Hepatocyte (in vitro differentiated cells): ENCODE measurements at regions not wholly inside any gene's neighbourhood (a gene's known extent, or its start where the extent isn't known, plus 50 kb on each side); places are given as distances from the start of the nearest gene placed in this dataset.

Source experiments
- DNase-seq: peaks from one replicate; pipeline ENCODE4 v3.0.0-alpha.2; 2016; ENCODE audit warnings: low spot score
- H2AFZ ChIP-seq: fragments of 200-600 bp; sonication (generic); 2 replicates; pipeline ENCODE4 v1.6.0; 2016; ENCODE audit warnings: antibody characterized with exemption, mild to moderate bottlenecking
- H3K27ac ChIP-seq: fragments of 200-600 bp; sonication (generic); 2 replicates; pipeline ENCODE4 v1.5.1; 2016; ENCODE audit warnings: mild to moderate bottlenecking
- H3K27me3 ChIP-seq: fragments of 200-600 bp; sonication (generic); 2 replicates; pipeline ENCODE4 v1.6.1; 2016
- H3K36me3 ChIP-seq: fragments of 200-600 bp; sonication (generic); replicated peaks from 2 replicates; pipeline ENCODE4 v1.5.1; 2016; ENCODE audit warnings: low read depth; ENCODE audit not compliant: insufficient read depth
- H3K4me1 ChIP-seq: fragments of 200-600 bp; sonication (generic); 2 replicates; pipeline ENCODE4 v1.5.1; 2016; ENCODE audit warnings: mild to moderate bottlenecking, moderate library complexity; ENCODE audit not compliant: insufficient read depth
- H3K4me2 ChIP-seq: fragments of 200-600 bp; sonication (generic); 2 replicates; pipeline ENCODE4 v1.6.0; 2016
- H3K4me3 ChIP-seq: fragments of 200-600 bp; sonication (generic); 2 replicates; pipeline ENCODE4 v1.5.1; 2016; ENCODE audit warnings: mild to moderate bottlenecking
- H3K79me2 ChIP-seq: fragments of 200-600 bp; sonication (generic); 2 replicates; pipeline ENCODE4 v1.6.0; 2017; ENCODE audit warnings: mild to moderate bottlenecking
- H3K9me2 ChIP-seq: fragments of 200-600 bp; sonication (generic); replicated peaks from 2 replicates; pipeline ENCODE4 v1.6.0; 2017; ENCODE audit warnings: mild to moderate bottlenecking; ENCODE audit not compliant: insufficient read depth
- H3K9me3 ChIP-seq: fragments of 200-600 bp; sonication (generic); 2 replicates; pipeline ENCODE4 v1.5.1; 2016; ENCODE audit warnings: low read depth, mild to moderate bottlenecking
- H4K20me1 ChIP-seq: fragments of 200-600 bp; sonication (generic); 2 replicates; pipeline ENCODE4 v1.6.0; 2016; ENCODE audit warnings: mild to moderate bottlenecking; ENCODE audit not compliant: insufficient read depth, poor library complexity, severe bottlenecking
- EZH2 ChIP-seq: fragments of 200-600 bp; sonication (generic); IDR thresholded peaks from 2 replicates; pipeline ENCODE4 v1.6.1; 2016; ENCODE audit warnings: antibody characterized with exemption, mild to moderate bottlenecking, borderline replicate concordance
- EZH2phosphoT487 ChIP-seq: fragments of 200-600 bp; sonication (generic); IDR thresholded peaks from one replicate; pipeline ENCODE4 v1.6.1; 2018; ENCODE audit warnings: antibody characterized with exemption, mild to moderate bottlenecking, low read depth, moderate library complexity; ENCODE audit not compliant: unreplicated experiment, severe bottlenecking
- WGBS: methylation state at CpG from one replicate; pipeline ENCODE4 v1.1.6; 2016; ENCODE audit warnings: low lambda C conversion rate; ENCODE audit errors: missing lambda C conversion rate; 5-methylcytosine and 5-hydroxymethylcytosine counted together
- TF ChIP-seq, protein P1 (sequence below): fragments of 200-600 bp; sonication (generic); IDR thresholded peaks from 2 replicates; pipeline ENCODE4 v1.5.1; 2016; ENCODE audit warnings: antibody characterized with exemption, mild to moderate bottlenecking; ENCODE audit not compliant: poor library complexity

DNA sequence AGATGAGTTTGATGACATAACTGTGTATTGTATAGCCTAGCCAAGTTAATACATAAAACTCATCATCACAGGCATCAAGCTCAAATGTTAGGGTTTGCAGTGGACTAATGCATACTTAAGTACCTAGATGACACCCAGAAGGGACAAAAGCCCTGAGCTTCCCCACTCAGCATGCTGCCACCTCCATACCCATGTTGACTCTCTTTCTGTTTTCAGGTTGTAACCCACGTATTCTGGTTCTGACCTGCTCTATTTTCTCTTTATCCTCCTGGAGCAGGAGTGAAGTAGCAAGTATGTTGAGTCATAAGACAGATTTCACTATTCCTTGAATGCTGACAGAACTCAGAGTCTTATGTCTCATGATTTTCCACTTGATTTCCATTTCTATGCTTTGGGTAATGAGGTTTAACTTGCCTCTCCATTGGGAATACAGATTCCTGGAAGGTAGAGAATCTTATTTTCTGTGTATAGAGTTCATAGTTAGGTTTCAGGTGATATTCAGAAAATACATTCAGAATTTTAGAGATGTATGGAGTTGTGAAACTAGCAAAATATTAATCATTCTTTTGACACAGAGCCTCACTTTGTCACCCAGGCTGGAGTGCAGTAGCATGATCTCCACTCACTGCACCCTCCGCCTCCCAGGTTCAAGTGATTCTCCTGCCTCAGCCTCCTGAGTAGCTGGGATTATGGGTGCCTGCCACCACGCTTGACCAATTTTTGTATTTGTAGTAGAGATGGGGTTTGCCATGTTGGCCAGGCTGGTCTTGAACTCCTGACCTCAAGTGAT lies 122.5 kb upstream of the KCNJ15 start:
- H3K4me1 ChIP-seq: no peaks in the 10 kb centered on the region
- no peak overlapping the region for H3K4me3 ChIP-seq
- peaks cover 2% of the 10 kb centered on the region for H3K27me3 ChIP-seq
- 88% methylated on average over 3 of the region's 3 CpGs for WGBS
- no peak for DNase-seq
- no peaks in the 10 kb centered on the region for H4K20me1 ChIP-seq
- TF ChIP-seq EZH2phosphoT487 (no peak), EZH2 (no peak)
- TF ChIP-seq, protein P1, sequence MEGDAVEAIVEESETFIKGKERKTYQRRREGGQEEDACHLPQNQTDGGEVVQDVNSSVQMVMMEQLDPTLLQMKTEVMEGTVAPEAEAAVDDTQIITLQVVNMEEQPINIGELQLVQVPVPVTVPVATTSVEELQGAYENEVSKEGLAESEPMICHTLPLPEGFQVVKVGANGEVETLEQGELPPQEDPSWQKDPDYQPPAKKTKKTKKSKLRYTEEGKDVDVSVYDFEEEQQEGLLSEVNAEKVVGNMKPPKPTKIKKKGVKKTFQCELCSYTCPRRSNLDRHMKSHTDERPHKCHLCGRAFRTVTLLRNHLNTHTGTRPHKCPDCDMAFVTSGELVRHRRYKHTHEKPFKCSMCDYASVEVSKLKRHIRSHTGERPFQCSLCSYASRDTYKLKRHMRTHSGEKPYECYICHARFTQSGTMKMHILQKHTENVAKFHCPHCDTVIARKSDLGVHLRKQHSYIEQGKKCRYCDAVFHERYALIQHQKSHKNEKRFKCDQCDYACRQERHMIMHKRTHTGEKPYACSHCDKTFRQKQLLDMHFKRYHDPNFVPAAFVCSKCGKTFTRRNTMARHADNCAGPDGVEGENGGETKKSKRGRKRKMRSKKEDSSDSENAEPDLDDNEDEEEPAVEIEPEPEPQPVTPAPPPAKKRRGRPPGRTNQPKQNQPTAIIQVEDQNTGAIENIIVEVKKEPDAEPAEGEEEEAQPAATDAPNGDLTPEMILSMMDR: no peak
- H3K36me3 ChIP-seq: no peaks in the 10 kb centered on the region
- no peak overlapping the region for H3K27ac ChIP-seq
- no peak overlapping the region for H2AFZ ChIP-seq
- no peaks in the 10 kb centered on the region for H3K9me3 ChIP-seq
- no peaks in the 10 kb centered on the region for H3K79me2 ChIP-seq
- H3K9me2 ChIP-seq: no peaks in the 10 kb centered on the region
- no peak overlapping the region for H3K4me2 ChIP-seq

DNA sequence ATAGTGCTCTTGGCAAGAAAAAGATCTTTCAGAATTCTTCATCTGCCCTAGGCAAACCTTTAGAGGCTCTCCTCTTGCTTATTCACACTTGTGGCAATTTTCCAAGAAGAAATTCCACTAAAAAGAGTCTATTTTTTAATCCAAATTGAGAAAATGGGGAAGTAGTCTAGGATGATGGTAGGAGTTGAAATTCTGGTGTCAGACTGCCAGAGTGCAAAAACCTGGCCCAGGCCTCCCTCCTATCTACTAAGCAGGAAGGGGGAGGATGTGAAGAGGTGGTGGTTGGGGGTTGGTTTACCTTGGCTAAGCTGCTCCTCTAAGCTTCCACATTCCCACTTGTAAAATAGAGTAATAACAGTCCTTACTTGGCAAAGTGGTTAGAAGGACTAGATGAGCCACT lies 120.6 kb upstream of the KCNJ15 start:
- Histone ChIP-seq H3K9me3 (no peaks in the 10 kb centered on the region), H3K79me2 (no peaks in the 10 kb centered on the region), H3K27me3 (no peaks in the 10 kb centered on the region), H3K4me3 (no peak overlapping the region), H3K27ac (no peak overlapping the region), H3K36me3 (no peaks in the 10 kb centered on the region), H3K4me1 (no peaks in the 10 kb centered on the region), H4K20me1 (no peaks in the 10 kb centered on the region), H3K4me2 (no peak overlapping the region), H3K9me2 (no peaks in the 10 kb centered on the region), H2AFZ (no peak overlapping the region)
- TF ChIP-seq EZH2: no peak
- TF ChIP-seq EZH2phosphoT487: no peak
- TF ChIP-seq, protein P1: no peak
- no peak for DNase-seq

DNA sequence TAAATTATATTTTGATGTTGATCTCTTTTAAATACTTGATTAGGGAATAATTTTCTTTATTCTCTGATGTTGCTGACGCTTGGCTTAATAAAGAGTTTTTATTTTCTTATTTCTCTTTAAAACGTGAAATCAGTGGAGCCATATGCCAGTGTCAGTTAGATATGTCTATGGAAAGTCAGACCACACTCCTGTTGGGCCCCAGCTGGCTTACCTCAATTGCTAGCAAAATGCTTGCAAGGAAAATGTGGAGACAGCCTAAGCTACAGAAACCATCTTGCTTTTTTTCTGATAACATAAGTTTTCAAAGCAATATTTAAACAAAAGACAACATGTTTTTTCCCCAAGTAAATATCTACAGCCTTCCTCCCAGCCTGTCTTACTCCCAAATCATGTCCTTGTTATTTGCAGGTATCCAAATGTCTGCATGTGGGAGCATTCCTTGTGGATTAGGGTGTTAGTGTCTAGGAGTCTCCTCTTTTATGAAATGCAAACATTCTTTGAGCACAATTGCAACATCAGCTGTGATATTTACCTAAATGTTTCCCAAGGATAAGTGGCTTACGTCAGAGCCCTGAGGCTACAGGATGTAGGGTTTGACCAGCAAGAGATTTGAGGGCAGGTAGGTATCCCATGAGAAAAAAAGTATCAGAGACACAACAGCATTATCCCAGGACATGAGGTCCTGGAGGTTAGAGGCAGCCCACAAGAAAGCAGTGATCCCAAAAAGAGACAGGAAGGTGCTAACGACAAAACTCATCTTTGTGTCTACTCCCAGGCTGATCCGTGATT lies 117.2 kb upstream of the KCNJ15 start:
- H2AFZ ChIP-seq: no peak overlapping the region
- no peak for TF ChIP-seq EZH2phosphoT487
- TF ChIP-seq, protein P1: no peak
- no peak for TF ChIP-seq EZH2
- no peaks in the 10 kb centered on the region for H3K9me3 ChIP-seq
- peak overlapping the region; percentile 9 for H3K4me2 ChIP-seq
- WGBS: 63% methylated on average over 5 of the region's 5 CpGs
- H3K4me3 ChIP-seq: no peak overlapping the region
- peak; percentile 45 for DNase-seq
- no peaks in the 10 kb centered on the region for H3K9me2 ChIP-seq
- no peaks in the 10 kb centered on the region for H4K20me1 ChIP-seq
- H3K79me2 ChIP-seq: no peaks in the 10 kb centered on the region
- H3K36me3 ChIP-seq: no peaks in the 10 kb centered on the region
- H3K4me1 ChIP-seq: no peaks in the 10 kb centered on the region
- H3K27me3 ChIP-seq: no peaks in the 10 kb centered on the region
- peak overlapping the region; percentile 68 for H3K27ac ChIP-seq
